Kidney (tissue), 13 donors: ENCODE measurements at regions not wholly inside any gene's neighbourhood (a gene's known extent, or its start where the extent isn't known, plus 50 kb on each side); places are given as distances from the start of the nearest gene placed in this dataset.

ENCODE experiments used
- DNase-seq, 5 donors: peaks; one replicate each; pipeline ENCODE4 v3.0.0-alpha.2; 2013 to 2020
- FAIRE-seq: peaks from 2 replicates; lab custom pipeline; 2012; peaks lifted over from hg19 to GRCh38; lab: Jason Lieb, UNC
- H3K27ac ChIP-seq, 2 donors: one replicate each; pipeline ENCODE4 v1.7.0; 2013; ENCODE audit warnings: low read depth in 2 of 2, low read length in 2 of 2, inconsistent platforms in 1 of 2
- H3K27me3 ChIP-seq: one replicate; pipeline ENCODE4 v1.7.1; 2013; ENCODE audit warnings: low read length, inconsistent platforms; ENCODE audit not compliant: control insufficient read depth, insufficient read depth
- H3K36me3 ChIP-seq, 3 donors: one replicate each; pipeline versions ENCODE4 v1.7.0 to v1.7.1; 2013; ENCODE audit warnings: low read length in 3 of 3, control low read depth in 1 of 3, inconsistent platforms in 1 of 3; ENCODE audit not compliant: insufficient read depth in 3 of 3, control insufficient read depth in 2 of 3
- H3K4me1 ChIP-seq, 3 donors: one replicate each; pipeline versions ENCODE4 v1.7.0 to v1.7.1; 2013; ENCODE audit warnings: low read length in 3 of 3, inconsistent platforms in 1 of 3, low read depth in 1 of 3; ENCODE audit not compliant: control insufficient read depth in 2 of 3, insufficient read depth in 2 of 3
- H3K4me3 ChIP-seq, 3 donors: one replicate each; pipeline versions ENCODE4 v1.7.0 to v1.8.1; 2013; ENCODE audit warnings: low read length in 3 of 3, control low read depth in 1 of 3, inconsistent platforms in 1 of 3
- H3K9ac ChIP-seq, 3 donors: one replicate each; pipeline versions ENCODE4 v1.7.0 to v1.7.1; 2013; ENCODE audit warnings: low read length in 3 of 3, control low read depth in 1 of 3, inconsistent platforms in 1 of 3
- H3K9me3 ChIP-seq, 3 donors: one replicate each; pipeline versions ENCODE4 v1.7.0 to v1.7.1; 2013; ENCODE audit warnings: low read length in 3 of 3, control low read depth in 1 of 3, inconsistent platforms in 1 of 3; ENCODE audit not compliant: control insufficient read depth in 2 of 3, insufficient read depth in 1 of 3
- intact Hi-C: fragments of 100-400 bp; cut with DNase I; formaldehyde crosslinking; loops from one replicate; pipeline ENCODE4 v1.11.1; 2022
- TF ChIP-seq, protein P1 (sequence below): IDR thresholded peaks from 3 replicates; pipeline ENCODE4 v1.5.1; 2012; ENCODE audit warnings: mild to moderate bottlenecking, moderate library complexity, borderline replicate concordance; ENCODE audit not compliant: insufficient read depth; ENCODE audit errors: extremely low read depth
- donor health status: control.
- donor health status: control.
- donor health status: control.
- donor health status: control.
- donor health status: control.
- donor health status: DM: yes; HTN: yes; CAD: no.
- donor health status: Normal renal cell carcinoma (clear cell type).

DNA sequence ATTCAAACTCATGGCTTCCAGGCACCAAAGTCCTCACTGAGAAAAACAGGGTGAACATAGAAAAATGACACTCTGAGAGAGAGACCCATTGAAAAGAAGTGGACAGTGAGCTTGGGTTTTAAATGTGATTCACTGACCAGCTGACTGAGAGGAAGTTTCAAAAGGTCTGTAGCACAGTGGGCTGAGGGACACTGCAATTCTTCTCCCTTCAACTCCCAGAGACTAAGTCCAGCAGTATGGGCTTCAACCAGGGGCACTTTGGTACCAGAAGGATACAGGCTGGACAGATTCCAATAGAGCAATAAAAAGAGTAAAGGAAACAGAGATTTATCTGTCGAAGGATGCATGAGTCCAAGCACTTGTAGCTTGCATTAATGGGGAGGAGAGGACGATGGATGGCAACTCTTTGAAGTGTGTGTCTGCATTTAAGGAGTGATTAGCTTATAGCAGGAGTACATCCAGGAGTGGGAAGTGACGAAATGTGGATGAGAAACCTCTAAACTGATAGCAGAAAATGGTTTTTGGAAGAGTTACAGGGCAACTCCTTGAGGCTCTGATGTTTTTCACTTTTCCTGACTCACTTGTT, 117.0 kb upstream of the ANKRD55 start:
- intact Hi-C loops = no loop called here
- no peaks in the 10 kb centered on the region for H3K36me3 ChIP-seq
- H3K9ac ChIP-seq = no peak overlapping the region
- DNase-seq = no peak
- TF ChIP-seq, protein P1, sequence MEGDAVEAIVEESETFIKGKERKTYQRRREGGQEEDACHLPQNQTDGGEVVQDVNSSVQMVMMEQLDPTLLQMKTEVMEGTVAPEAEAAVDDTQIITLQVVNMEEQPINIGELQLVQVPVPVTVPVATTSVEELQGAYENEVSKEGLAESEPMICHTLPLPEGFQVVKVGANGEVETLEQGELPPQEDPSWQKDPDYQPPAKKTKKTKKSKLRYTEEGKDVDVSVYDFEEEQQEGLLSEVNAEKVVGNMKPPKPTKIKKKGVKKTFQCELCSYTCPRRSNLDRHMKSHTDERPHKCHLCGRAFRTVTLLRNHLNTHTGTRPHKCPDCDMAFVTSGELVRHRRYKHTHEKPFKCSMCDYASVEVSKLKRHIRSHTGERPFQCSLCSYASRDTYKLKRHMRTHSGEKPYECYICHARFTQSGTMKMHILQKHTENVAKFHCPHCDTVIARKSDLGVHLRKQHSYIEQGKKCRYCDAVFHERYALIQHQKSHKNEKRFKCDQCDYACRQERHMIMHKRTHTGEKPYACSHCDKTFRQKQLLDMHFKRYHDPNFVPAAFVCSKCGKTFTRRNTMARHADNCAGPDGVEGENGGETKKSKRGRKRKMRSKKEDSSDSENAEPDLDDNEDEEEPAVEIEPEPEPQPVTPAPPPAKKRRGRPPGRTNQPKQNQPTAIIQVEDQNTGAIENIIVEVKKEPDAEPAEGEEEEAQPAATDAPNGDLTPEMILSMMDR = no peak
- no peaks in the 10 kb centered on the region for H3K27me3 ChIP-seq
- H3K4me1 ChIP-seq = peaks cover 0 to 5% (median 3%) of the 10 kb centered on the region in 3 donors
- FAIRE-seq = no peak
- no peak overlapping the region for H3K4me3 ChIP-seq
- no peak overlapping the region for H3K27ac ChIP-seq
- no peaks in the 10 kb centered on the region for H3K9me3 ChIP-seq

- H3K36me3 ChIP-seq = no peaks in the 10 kb centered on the region
- DNase-seq (no peak), FAIRE-seq (no peak)
- H3K27me3 ChIP-seq = no peaks in the 10 kb centered on the region
- no peak overlapping the region for H3K27ac ChIP-seq
- H3K4me1 ChIP-seq = peaks cover 0 to 5% (median 3%) of the 10 kb centered on the region in 3 donors
- no peak overlapping the region for H3K4me3 ChIP-seq
- H3K9me3 ChIP-seq = no peaks in the 10 kb centered on the region
- H3K9ac ChIP-seq = no peak overlapping the region
- intact Hi-C loops = no loop called here
- TF ChIP-seq, protein P1 = no peak
Measured at GRCh38 chr5:56349461-56349860, 116.3 kb upstream of the ANKRD55 start.

GRCh38 chr5:56346741-56347535, 113.8 kb upstream of the ANKRD55 start:
- no peak for DNase-seq
- no peaks in the 10 kb centered on the region for H3K27me3 ChIP-seq
- no peak overlapping the region for H3K27ac ChIP-seq
- no peaks in the 10 kb centered on the region for H3K36me3 ChIP-seq
- TF ChIP-seq, protein P1 = no peak
- H3K9ac ChIP-seq = no peak overlapping the region
- FAIRE-seq = no peak
- intact Hi-C loops = no loop called here
- H3K9me3 ChIP-seq = no peaks in the 10 kb centered on the region
- no peak overlapping the region for H3K4me3 ChIP-seq
- H3K4me1 ChIP-seq = peaks cover 0 to 3% (median 0%) of the 10 kb centered on the region in 3 donors
